ENCODE measurements at regions not wholly inside any gene's neighbourhood (a gene's known extent, or its start where the extent isn't known, plus 50 kb on each side); places are given as distances from the start of the nearest gene placed in this dataset.
"Not testable (repeated sequence)": the region's sequence is repeated elsewhere in the genome, so short reads cannot be mapped to it uniquely, and the experiment has no call there.

GRCh38 chr13:79187917-79188690 lies 218.0 kb downstream of the RBM26 start:
- H3K4me3 ChIP-seq (ENCODE audit: low read depth, low read length) = no peak overlapping the region
- TF ChIP-seq CTCF (IDR thresholded peaks at IDR 0.05; ENCODE audit: low read depth, low read length, missing control alignments) = no peak
- in situ Hi-C loops (cut with HindIII; ENCODE audit: low sequenced_read_pairs) = no loop called here
- DNase-seq (ENCODE audit: low read depth) = no peak

GRCh38 chr13:79185580-79185979 lies 220.5 kb downstream of the RBM26 start:
- in situ Hi-C loops (cut with HindIII; ENCODE audit: low sequenced_read_pairs) = no loop called here
- DNase-seq (ENCODE audit: low read depth) = no peak
- no peak for TF ChIP-seq CTCF (IDR thresholded peaks at IDR 0.05; ENCODE audit: low read depth, low read length, missing control alignments)
- no peak overlapping the region for H3K4me3 ChIP-seq (ENCODE audit: low read depth, low read length)

- H3K4me3 ChIP-seq (ENCODE audit: low read depth, low read length) = no peak overlapping the region
- no peak for DNase-seq (ENCODE audit: low read depth)
- no peak for TF ChIP-seq CTCF (IDR thresholded peaks at IDR 0.05; ENCODE audit: low read depth, low read length, missing control alignments)
- in situ Hi-C loops (cut with HindIII; ENCODE audit: low sequenced_read_pairs) = no loop called here
Observed at GRCh38 chr13:79183231-79183630, 222.8 kb downstream of the RBM26 start.

- in situ Hi-C loops (cut with HindIII; ENCODE audit: low sequenced_read_pairs); H3K4me3 ChIP-seq (ENCODE audit: low read depth, low read length); DNase-seq (ENCODE audit: low read depth): not testable (repeated sequence)
Observed at GRCh38 chr13:79173691-79174090, 232.4 kb downstream of the RBM26 start.

- in situ Hi-C loops (cut with HindIII; ENCODE audit: low sequenced_read_pairs); DNase-seq (ENCODE audit: low read depth): not testable (repeated sequence)
Observed at GRCh38 chr13:79172924-79173323, 233.1 kb downstream of the RBM26 start.

GRCh38 chr13:79171141-79172061 lies 234.7 kb downstream of the RBM26 start:
- no peak for DNase-seq (ENCODE audit: low read depth)
- no peak for TF ChIP-seq CTCF (IDR thresholded peaks at IDR 0.05; ENCODE audit: low read depth, low read length, missing control alignments)
- in situ Hi-C loops (cut with HindIII; ENCODE audit: low sequenced_read_pairs) = no loop called here
- H3K4me3 ChIP-seq (ENCODE audit: low read depth, low read length) = no peak overlapping the region

More at GRCh38 chr13:79172924-79173323, 233.1 kb downstream of the RBM26 start:
- H3K4me3 ChIP-seq (ENCODE audit: low read depth, low read length) = not testable (repeated sequence)

GRCh38 chr13:79160818-79161217 lies 245.2 kb downstream of the RBM26 start:
- DNase-seq (ENCODE audit: low read depth) = no peak
- in situ Hi-C loops (cut with HindIII; ENCODE audit: low sequenced_read_pairs) = no loop called here
- H3K4me3 ChIP-seq (ENCODE audit: low read depth, low read length) = no peak overlapping the region
- no peak for TF ChIP-seq CTCF (IDR thresholded peaks at IDR 0.05; ENCODE audit: low read depth, low read length, missing control alignments)
